ENCODE measurements at regions not wholly inside any gene's neighbourhood (a gene's known extent, or its start where the extent isn't known, plus 50 kb on each side); places are given as distances from the start of the nearest gene placed in this dataset.

DNA sequence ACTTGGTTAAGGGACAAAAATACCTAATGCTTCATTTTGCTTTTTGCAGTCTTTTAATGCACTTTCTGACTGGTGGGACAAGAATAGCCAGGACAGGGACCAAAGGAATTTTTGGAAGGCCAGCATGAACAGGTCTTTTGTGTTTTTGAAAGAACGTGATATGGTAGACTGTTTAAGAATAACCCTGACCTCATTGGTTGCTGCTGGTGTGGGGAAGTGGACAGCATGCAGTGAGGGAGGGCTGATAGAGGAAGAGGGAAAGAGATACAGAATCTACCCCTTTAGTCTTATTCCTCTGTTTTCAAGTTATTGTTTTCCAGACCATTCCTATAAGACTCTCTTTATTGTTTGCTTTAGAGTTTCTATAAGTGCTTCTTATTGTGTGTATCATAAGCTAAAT lies 816.2 kb downstream of the CDH11 start:
- TF ChIP-seq, protein P1, sequence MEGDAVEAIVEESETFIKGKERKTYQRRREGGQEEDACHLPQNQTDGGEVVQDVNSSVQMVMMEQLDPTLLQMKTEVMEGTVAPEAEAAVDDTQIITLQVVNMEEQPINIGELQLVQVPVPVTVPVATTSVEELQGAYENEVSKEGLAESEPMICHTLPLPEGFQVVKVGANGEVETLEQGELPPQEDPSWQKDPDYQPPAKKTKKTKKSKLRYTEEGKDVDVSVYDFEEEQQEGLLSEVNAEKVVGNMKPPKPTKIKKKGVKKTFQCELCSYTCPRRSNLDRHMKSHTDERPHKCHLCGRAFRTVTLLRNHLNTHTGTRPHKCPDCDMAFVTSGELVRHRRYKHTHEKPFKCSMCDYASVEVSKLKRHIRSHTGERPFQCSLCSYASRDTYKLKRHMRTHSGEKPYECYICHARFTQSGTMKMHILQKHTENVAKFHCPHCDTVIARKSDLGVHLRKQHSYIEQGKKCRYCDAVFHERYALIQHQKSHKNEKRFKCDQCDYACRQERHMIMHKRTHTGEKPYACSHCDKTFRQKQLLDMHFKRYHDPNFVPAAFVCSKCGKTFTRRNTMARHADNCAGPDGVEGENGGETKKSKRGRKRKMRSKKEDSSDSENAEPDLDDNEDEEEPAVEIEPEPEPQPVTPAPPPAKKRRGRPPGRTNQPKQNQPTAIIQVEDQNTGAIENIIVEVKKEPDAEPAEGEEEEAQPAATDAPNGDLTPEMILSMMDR (IDR thresholded peaks at IDR 0.05; ENCODE audit: borderline replicate concordance, insufficient read depth, low read depth, low read length): no peak
- H3K4me3 ChIP-seq (ENCODE audit: low read depth, low read length): no peak overlapping the region

DNA sequence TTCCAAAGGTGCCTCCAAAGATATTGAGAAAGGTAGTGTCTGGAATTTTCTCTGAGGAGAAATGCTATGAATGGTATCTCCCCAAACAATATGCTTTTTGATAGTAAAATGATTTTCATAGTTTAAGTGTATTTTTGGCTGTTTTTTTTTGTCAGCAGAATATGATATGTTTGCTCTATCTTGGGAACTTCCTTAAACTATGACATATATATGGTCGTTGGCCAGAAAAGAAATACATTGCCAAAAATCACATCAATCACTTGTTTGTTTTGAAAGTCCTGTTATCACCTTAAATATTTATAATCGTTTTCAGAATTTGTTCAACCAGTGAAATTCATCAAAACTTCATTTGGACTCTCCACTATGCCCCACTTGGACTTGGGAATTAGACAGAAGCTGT lies 816.9 kb downstream of the CDH11 start:
- no peak overlapping the region for H3K4me3 ChIP-seq (ENCODE audit: low read depth, low read length)
- TF ChIP-seq, protein P1 (IDR thresholded peaks at IDR 0.05; ENCODE audit: borderline replicate concordance, insufficient read depth, low read depth, low read length): no peak

DNA sequence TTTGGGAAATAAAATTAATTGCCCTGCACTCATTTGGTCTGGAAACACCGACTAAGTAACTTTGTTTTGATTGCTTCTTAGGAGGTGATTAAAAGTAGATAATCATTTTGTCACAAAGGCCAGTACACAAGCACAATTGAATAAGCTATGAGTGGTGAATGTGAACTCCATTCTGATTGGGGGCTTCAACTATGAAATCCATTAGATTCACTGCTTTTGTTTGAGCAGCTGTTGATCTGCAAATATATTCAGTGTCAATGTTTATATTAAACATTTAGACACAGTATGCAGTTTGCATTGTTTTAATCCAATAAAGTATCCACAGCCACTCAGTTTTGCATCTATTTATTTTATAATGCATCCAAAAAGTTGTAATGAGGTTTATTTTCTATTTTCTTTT lies 817.5 kb downstream of the CDH11 start:
- H3K4me3 ChIP-seq (ENCODE audit: low read depth, low read length): no peak overlapping the region
- TF ChIP-seq, protein P1 (IDR thresholded peaks at IDR 0.05; ENCODE audit: borderline replicate concordance, insufficient read depth, low read depth, low read length): no peak

DNA sequence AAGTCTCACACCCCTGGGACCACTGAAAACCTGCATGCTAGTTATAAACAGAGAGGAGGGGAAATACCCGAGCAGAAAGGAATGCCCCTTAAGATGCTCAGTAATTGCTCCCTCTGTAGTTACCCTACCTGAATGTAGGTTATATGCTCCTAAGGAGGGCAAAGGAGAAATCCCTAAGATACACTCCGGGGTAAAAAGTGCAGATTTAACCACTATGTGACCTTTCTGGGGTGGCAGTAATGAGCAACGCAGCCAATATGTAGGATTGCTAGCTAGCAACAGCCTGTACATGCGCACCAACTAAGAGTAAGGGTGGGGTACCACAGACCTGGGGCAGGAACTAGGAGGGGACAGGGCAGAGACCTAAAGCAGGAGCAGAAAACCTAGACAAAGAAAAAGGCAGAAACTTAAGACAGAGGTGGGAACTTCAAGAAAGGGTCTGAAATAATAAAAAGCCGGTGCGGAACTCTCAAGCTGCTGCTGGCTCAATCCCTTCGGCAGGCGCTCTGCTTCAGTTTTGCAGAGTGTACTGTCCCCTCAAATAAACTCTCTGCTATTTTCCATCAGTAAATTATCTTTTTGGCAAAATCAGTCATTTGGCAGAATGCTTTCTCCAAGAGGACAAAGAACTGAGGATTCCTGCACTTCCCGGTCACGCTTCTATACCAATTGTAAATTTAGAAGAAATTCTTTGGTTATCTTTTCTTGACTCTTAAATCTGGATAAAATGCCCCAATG lies 823.8 kb downstream of the CDH11 start:
- TF ChIP-seq, protein P1 (IDR thresholded peaks at IDR 0.05; ENCODE audit: borderline replicate concordance, insufficient read depth, low read depth, low read length): no peak
- H3K4me3 ChIP-seq (ENCODE audit: low read depth, low read length): no peak overlapping the region

DNA sequence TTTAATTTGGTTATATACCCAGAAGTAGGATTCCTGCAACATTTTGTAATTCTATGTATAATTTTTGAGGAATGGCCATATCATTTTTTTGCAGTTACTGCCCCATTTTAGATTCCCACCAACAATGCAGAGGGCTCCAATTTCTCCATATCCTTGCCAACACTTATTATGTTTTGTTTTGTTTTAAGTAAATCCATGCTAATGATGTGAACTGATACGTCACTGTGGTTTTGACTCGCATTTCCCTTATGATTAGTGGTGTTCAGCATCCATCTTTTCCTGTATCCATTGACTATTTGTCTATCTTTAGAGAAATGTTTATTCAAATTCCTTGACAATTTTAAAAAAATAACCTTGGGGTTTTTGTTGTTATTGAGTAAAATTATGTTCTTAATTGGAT lies 826.4 kb downstream of the CDH11 start:
- no peak overlapping the region for H3K4me3 ChIP-seq (ENCODE audit: low read depth, low read length)
- TF ChIP-seq, protein P1 (IDR thresholded peaks at IDR 0.05; ENCODE audit: borderline replicate concordance, insufficient read depth, low read depth, low read length): no peak

DNA sequence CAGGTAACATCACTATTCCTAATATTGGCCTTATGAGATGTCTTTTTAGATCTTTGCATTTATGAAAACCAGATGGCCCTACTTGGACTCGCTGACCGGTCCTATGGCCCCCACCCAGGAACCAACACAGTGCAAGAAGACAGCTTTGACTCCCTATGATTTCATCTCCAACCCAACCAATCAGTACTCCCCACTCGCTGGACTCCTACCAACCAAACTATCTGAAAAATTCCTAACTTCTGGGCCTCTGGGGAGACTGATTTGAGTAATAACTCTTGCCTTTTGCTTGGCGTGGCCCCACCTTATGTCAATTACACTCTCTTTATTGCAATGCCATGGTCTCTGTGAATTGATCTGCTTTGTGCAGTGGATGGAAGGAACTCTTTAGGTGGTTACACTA lies 828.9 kb downstream of the CDH11 start:
- TF ChIP-seq, protein P1 (IDR thresholded peaks at IDR 0.05; ENCODE audit: borderline replicate concordance, insufficient read depth, low read depth, low read length): no peak
- no peak overlapping the region for H3K4me3 ChIP-seq (ENCODE audit: low read depth, low read length)

DNA sequence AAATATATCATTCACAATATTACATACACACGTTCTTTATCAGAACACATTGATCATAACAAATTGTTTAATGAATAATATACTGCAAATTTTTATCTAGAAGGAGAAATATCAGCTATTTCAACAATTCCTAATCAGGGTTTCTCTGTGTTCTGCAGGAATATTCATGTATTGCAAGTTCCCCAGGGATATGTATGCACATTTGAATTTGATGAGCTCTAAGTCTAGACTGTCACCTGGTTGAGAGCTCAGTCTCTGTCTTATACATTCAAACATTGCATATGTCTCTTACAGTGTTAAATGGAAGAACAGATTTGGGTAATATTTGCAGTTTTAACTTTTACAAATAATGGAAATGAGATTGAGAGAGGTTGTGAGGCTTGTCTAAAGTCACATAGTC lies 829.7 kb downstream of the CDH11 start:
- no peak overlapping the region for H3K4me3 ChIP-seq (ENCODE audit: low read depth, low read length)
- TF ChIP-seq, protein P1 (IDR thresholded peaks at IDR 0.05; ENCODE audit: borderline replicate concordance, insufficient read depth, low read depth, low read length): no peak

Measured in GM12875 (cell line).